Bronchial epithelial cell (primary cell): ENCODE measurements at regions not wholly inside any gene's neighbourhood (a gene's known extent, or its start where the extent isn't known, plus 50 kb on each side); places are given as distances from the start of the nearest gene placed in this dataset.

Experiments
- DNase-seq: peaks from one replicate; pipeline ENCODE4 v3.0.0-alpha.2; 2010; ENCODE audit warnings: low read depth
- FAIRE-seq: peaks from 2 replicates; lab custom pipeline; 2011; peaks lifted over from hg19 to GRCh38; lab: Jason Lieb, UNC
- H3K27me3 ChIP-seq: 2 replicates; pipeline ENCODE4 v1.5.1; 2011; ENCODE audit warnings: low read length; ENCODE audit not compliant: control insufficient read depth, insufficient read depth
- H3K36me3 ChIP-seq: 2 replicates; pipeline ENCODE4 v1.5.1; 2011; ENCODE audit warnings: low read length; ENCODE audit not compliant: control insufficient read depth, insufficient read depth
- H3K4me3 ChIP-seq: 2 replicates; pipeline ENCODE4 v1.5.1; 2011; ENCODE audit warnings: mild to moderate bottlenecking, low read depth, low read length, control low read depth
- CTCF ChIP-seq: IDR thresholded peaks from 2 replicates; pipeline ENCODE4 v1.5.1; 2011; ENCODE audit warnings: mild to moderate bottlenecking, moderate library complexity, low read length, control low read depth, inconsistent platforms; ENCODE audit not compliant: insufficient read depth, severe bottlenecking

GRCh38 chr21:24131056-24131455, 1476.2 kb downstream of the MRPL39 start:
- no peaks in the 10 kb centered on the region for H3K36me3 ChIP-seq
- DNase-seq (no peak), FAIRE-seq (no peak)
- no peaks in the 10 kb centered on the region for H3K27me3 ChIP-seq
- H3K4me3 ChIP-seq, result no peak overlapping the region
- TF ChIP-seq CTCF, result no peak

GRCh38 chr21:24127651-24128050, 1479.6 kb downstream of the MRPL39 start:
- Histone ChIP-seq H3K36me3 (no peaks in the 10 kb centered on the region), H3K4me3 (no peak overlapping the region), H3K27me3 (no peaks in the 10 kb centered on the region)
- no peak for TF ChIP-seq CTCF
- no peak for DNase-seq
- no peak for FAIRE-seq

GRCh38 chr21:24123785-24124184, 1483.5 kb downstream of the MRPL39 start:
- Histone ChIP-seq H3K36me3 (no peaks in the 10 kb centered on the region), H3K27me3 (no peaks in the 10 kb centered on the region), H3K4me3 (no peak overlapping the region)
- no peak for DNase-seq
- no peak for TF ChIP-seq CTCF
- no peak for FAIRE-seq

- DNase-seq (no peak), FAIRE-seq (no peak)
- TF ChIP-seq CTCF, result no peak
- H3K36me3 ChIP-seq, result no peaks in the 10 kb centered on the region
- no peak overlapping the region for H3K4me3 ChIP-seq
- H3K27me3 ChIP-seq, result no peaks in the 10 kb centered on the region
These were observed 1488.4 kb downstream of the MRPL39 start for GRCh38 chr21:24118738-24119459.

- DNase-seq (no peak), FAIRE-seq (no peak)
- H3K27me3 ChIP-seq, result no peaks in the 10 kb centered on the region
- no peak overlapping the region for H3K4me3 ChIP-seq
- no peaks in the 10 kb centered on the region for H3K36me3 ChIP-seq
- TF ChIP-seq CTCF, result no peak
These were observed 1492.1 kb downstream of the MRPL39 start for GRCh38 chr21:24115141-24115540.

- FAIRE-seq, result no peak
- no peaks in the 10 kb centered on the region for H3K27me3 ChIP-seq
- no peak overlapping the region for H3K4me3 ChIP-seq
- H3K36me3 ChIP-seq, result no peaks in the 10 kb centered on the region
- no peak for TF ChIP-seq CTCF
- DNase-seq, result no peak
These were observed 1495.3 kb downstream of the MRPL39 start for GRCh38 chr21:24112020-24112419.
